SK-N-SH (cell line): ENCODE measurements at regions not wholly inside any gene's neighbourhood (a gene's known extent, or its start where the extent isn't known, plus 50 kb on each side); places are given as distances from the start of the nearest gene placed in this dataset.

Experiments used
- CTCF ChIA-PET: fragments of 300-600, 350-600 bp; formaldehyde crosslinking; extraction: SDS; loops from one replicate; lab custom pipeline; 2021; lab: Yijun Ruan, JAX
- POLR2A ChIA-PET: fragments of 350-600 bp; sonication (Branson Sonifier 250); formaldehyde crosslinking; extraction: SDS; loops from one replicate; lab custom pipeline; 2020; ENCODE audit warnings: antibody characterized with exemption, inconsistent platforms; lab: Yijun Ruan, JAX
- DNase-seq: peaks from one replicate; pipeline ENCODE4 v3.0.0; 2012
- H2AFZ ChIP-seq: fragments of 200-600 bp; sonication (generic); 2 replicates; pipeline ENCODE4 v1.8.1; 2016; ENCODE audit warnings: antibody characterized with exemption, mild to moderate bottlenecking, low read depth
- H3F3A ChIP-seq: fragments of 200-600 bp; sonication (generic); replicated peaks from 2 replicates; pipeline ENCODE3; 2016; ENCODE audit warnings: antibody characterized with exemption, mild to moderate bottlenecking; ENCODE audit not compliant: insufficient read depth
- H3K27ac ChIP-seq, 2 experiments: fragments of 200-500 bp in 1 of 2; fragments of 200-600 bp in 1 of 2; sonication (Bioruptor generic) in 1 of 2; sonication (generic), shearing (Covaris generic) in 1 of 2; 2 replicates each; pipeline versions ENCODE4 v1.5.1 to v1.6.1; 2014 to 2016; ENCODE audit warnings: low read depth in 2 of 2, inconsistent platforms in 1 of 2, low read length in 1 of 2, mild to moderate bottlenecking in 1 of 2, mixed read lengths in 1 of 2
- H3K27me3 ChIP-seq: fragments of 200-600 bp; sonication (generic), shearing (Covaris generic); 2 replicates; pipeline ENCODE4 v1.6.1; 2016; ENCODE audit warnings: mixed run types; ENCODE audit not compliant: insufficient read depth
- H3K36me3 ChIP-seq, 2 experiments: fragments of 200-500 bp in 1 of 2; fragments of 200-600 bp in 1 of 2; sonication (Bioruptor generic) in 1 of 2; sonication (generic) in 1 of 2; replicated peaks in 1 of 2; 2 replicates each; pipeline versions ENCODE3 to v1.5.1; 2014 to 2016; ENCODE audit warnings: low read length in 1 of 2, mild to moderate bottlenecking in 1 of 2; ENCODE audit not compliant: insufficient read depth in 2 of 2, control insufficient read depth in 1 of 2
- H3K4me1 ChIP-seq, 2 experiments: fragments of 200-500 bp in 1 of 2; fragments of 200-600 bp in 1 of 2; sonication (Bioruptor generic) in 1 of 2; sonication (generic), shearing (Covaris generic) in 1 of 2; 2 replicates each; pipeline versions ENCODE4 v1.5.1 to v1.6.1; 2014 to 2016; ENCODE audit warnings: low read depth in 1 of 2, low read length in 1 of 2, mixed run types in 1 of 2; ENCODE audit not compliant: insufficient read depth in 2 of 2, control insufficient read depth in 1 of 2
- H3K4me2 ChIP-seq: fragments of 200-600 bp; sonication (generic), shearing (Covaris generic); 2 replicates; pipeline ENCODE4 v1.6.1; 2017; ENCODE audit warnings: mixed run types
- H3K4me3 ChIP-seq, 2 experiments: fragments of 200-500 bp in 1 of 2; fragments of 200-600 bp in 1 of 2; sonication (Bioruptor generic) in 1 of 2; sonication (generic), shearing (Covaris generic) in 1 of 2; 2 replicates each; pipeline versions ENCODE4 v1.5.1 to v1.8.1; 2014 to 2016; ENCODE audit warnings: low read depth in 2 of 2, inconsistent platforms in 1 of 2, low read length in 1 of 2, mild to moderate bottlenecking in 1 of 2, mixed read lengths in 1 of 2, moderate library complexity in 1 of 2
- H3K79me2 ChIP-seq: fragments of 200-600 bp; sonication (generic); 2 replicates; pipeline ENCODE4 v1.8.1; 2017; ENCODE audit warnings: mild to moderate bottlenecking; ENCODE audit not compliant: insufficient read depth
- H3K9ac ChIP-seq: fragments of 200-600 bp; sonication (generic); 2 replicates; pipeline ENCODE4 v1.6.1; 2017; ENCODE audit warnings: mixed run types
- H3K9me2 ChIP-seq: fragments of 200-600 bp; sonication (generic); 2 replicates; pipeline ENCODE4 v1.6.1; 2017; ENCODE audit warnings: mixed run types
- H3K9me3 ChIP-seq: fragments of 200-600 bp; sonication (generic); 2 replicates; pipeline ENCODE4 v1.6.1; 2017; ENCODE audit warnings: mixed run types, mild to moderate bottlenecking, moderate library complexity
- H4K20me1 ChIP-seq: fragments of 200-600 bp; sonication (generic); 2 replicates; pipeline ENCODE4 v1.6.1; 2017; ENCODE audit warnings: mild to moderate bottlenecking, mixed run types; ENCODE audit not compliant: insufficient read depth
- CHD2 ChIP-seq: fragments of 150-350 bp; IDR thresholded peaks from 2 replicates; pipeline ENCODE4 v1.6.1; 2018; ENCODE audit warnings: low read length; ENCODE audit not compliant: partially characterized antibody
- EP300 ChIP-seq, 2 experiments: IDR thresholded peaks; 2 replicates each; pipeline versions ENCODE4 v1.4.0 to v1.6.1; 2012; ENCODE audit warnings: borderline replicate concordance in 1 of 2, low read depth in 1 of 2, low read length in 1 of 2
- EZH2phosphoT487 ChIP-seq: fragments of 200-600 bp; sonication (generic); IDR thresholded peaks from 2 replicates; pipeline ENCODE4 v1.6.1; 2017; ENCODE audit warnings: low read depth, mixed run types, mild to moderate bottlenecking, antibody characterized with exemption, moderate library complexity, borderline replicate concordance
- FOSL2 ChIP-seq: IDR thresholded peaks from 2 replicates; pipeline ENCODE4 v1.4.0; 2012; ENCODE audit warnings: low read depth, mild to moderate bottlenecking, moderate library complexity, borderline replicate concordance
- MEF2A ChIP-seq: IDR thresholded peaks from 2 replicates; pipeline ENCODE4 v1.4.0; 2012; ENCODE audit warnings: low read depth, borderline replicate concordance
- MXI1 ChIP-seq: IDR thresholded peaks from 2 replicates; pipeline ENCODE4 v1.6.1; 2012; ENCODE audit warnings: mild to moderate bottlenecking, low read depth, low read length, improper control_type of control experiment
- NFIC ChIP-seq: IDR thresholded peaks from 2 replicates; pipeline ENCODE4 v1.4.0; 2012; ENCODE audit warnings: borderline replicate concordance
- POLR2AphosphoS5 ChIP-seq: IDR thresholded peaks from 2 replicates; pipeline ENCODE4 v1.6.1; 2012; ENCODE audit warnings: low read depth, low read length
- RCOR1 ChIP-seq: fragments of 150-350 bp; IDR thresholded peaks from 2 replicates; pipeline ENCODE4 v1.6.1; 2017; ENCODE audit warnings: antibody characterized with exemption, low read length
- RXRA ChIP-seq: IDR thresholded peaks from 2 replicates; pipeline ENCODE4 v1.4.0; 2012; ENCODE audit warnings: low read depth, mild to moderate bottlenecking, borderline replicate concordance
- SIN3A ChIP-seq: IDR thresholded peaks from 2 replicates; pipeline ENCODE4 v1.6.1; 2012; ENCODE audit warnings: low read depth, mild to moderate bottlenecking, low read length, moderate library complexity, borderline replicate concordance
- TAF1 ChIP-seq: IDR thresholded peaks from 2 replicates; pipeline ENCODE4 v1.6.1; 2012; ENCODE audit warnings: low read depth, mild to moderate bottlenecking, low read length, moderate library complexity, borderline replicate concordance
- TCF12 ChIP-seq: IDR thresholded peaks from 2 replicates; pipeline ENCODE4 v1.4.0; 2012
- TEAD4 ChIP-seq: IDR thresholded peaks from 2 replicates; pipeline ENCODE4 v1.4.0; 2012; ENCODE audit warnings: mild to moderate bottlenecking, borderline replicate concordance; ENCODE audit not compliant: insufficient read depth
- WGBS: methylation state at CpG from one replicate; pipeline ENCODE4 v1.1.6; 2017; ENCODE audit warnings: low lambda C conversion rate; 5-methylcytosine and 5-hydroxymethylcytosine counted together
- TF ChIP-seq, protein P1 (sequence below): fragments of 150-350 bp; IDR thresholded peaks from 2 replicates; pipeline ENCODE4 v1.6.1; 2017; ENCODE audit warnings: antibody characterized with exemption, low read length, low read depth, borderline replicate concordance
- TF ChIP-seq, protein P2 (sequence below): IDR thresholded peaks from 2 replicates; pipeline ENCODE4 v1.4.0; 2012; ENCODE audit warnings: low read depth, borderline replicate concordance
- TF ChIP-seq, protein P3 (sequence below): IDR thresholded peaks from 2 replicates; pipeline ENCODE4 v1.4.0; 2012; ENCODE audit warnings: low read depth
- TF ChIP-seq, protein P4 (sequence below): IDR thresholded peaks from 2 replicates; pipeline ENCODE4 v1.4.0; 2012; ENCODE audit warnings: low read depth, borderline replicate concordance

DNA sequence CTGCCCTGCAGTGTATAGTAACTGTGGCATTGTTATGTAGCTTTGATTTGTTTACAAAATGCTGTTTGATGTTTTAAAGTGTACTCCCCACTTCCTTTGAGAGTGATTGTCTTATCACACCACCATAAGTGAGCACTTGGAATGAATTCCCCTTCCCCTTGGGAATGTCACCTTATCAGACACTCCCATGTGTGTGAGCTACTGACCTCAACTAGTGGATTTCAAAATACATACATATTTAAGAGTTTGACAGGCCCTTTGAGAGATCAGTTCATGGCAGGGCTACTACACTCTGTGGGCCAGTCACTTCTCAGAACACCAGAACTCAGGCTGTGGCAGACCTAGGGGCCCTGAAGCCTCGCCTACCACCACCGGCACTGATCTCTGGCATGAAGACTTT is 547.6 kb downstream of the NR2F2 start:
- Histone ChIP-seq H3K9ac (no peak overlapping the region), H3K36me3 (no peaks in the 10 kb centered on the region), H3K27me3 (no peaks in the 10 kb centered on the region), H3K79me2 (no peaks in the 10 kb centered on the region), H3K27ac (no peak overlapping the region), H4K20me1 (no peaks in the 10 kb centered on the region), H3F3A (no peaks in the 10 kb centered on the region), H3K9me2 (no peaks in the 10 kb centered on the region), H3K9me3 (no peaks in the 10 kb centered on the region), H3K4me1 (no peaks in the 10 kb centered on the region), H3K4me2 (no peak overlapping the region), H2AFZ (no peak overlapping the region), H3K4me3 (no peak overlapping the region)
- WGBS, result 8% methylated on average over 2 of the region's 2 CpGs
- CTCF ChIA-PET, result no interaction called here
- no peak for TF ChIP-seq TEAD4
- no peak for TF ChIP-seq POLR2AphosphoS5
- TF ChIP-seq RCOR1, result no peak
- no peak for TF ChIP-seq FOSL2
- TF ChIP-seq CHD2, result no peak
- TF ChIP-seq, protein P1, sequence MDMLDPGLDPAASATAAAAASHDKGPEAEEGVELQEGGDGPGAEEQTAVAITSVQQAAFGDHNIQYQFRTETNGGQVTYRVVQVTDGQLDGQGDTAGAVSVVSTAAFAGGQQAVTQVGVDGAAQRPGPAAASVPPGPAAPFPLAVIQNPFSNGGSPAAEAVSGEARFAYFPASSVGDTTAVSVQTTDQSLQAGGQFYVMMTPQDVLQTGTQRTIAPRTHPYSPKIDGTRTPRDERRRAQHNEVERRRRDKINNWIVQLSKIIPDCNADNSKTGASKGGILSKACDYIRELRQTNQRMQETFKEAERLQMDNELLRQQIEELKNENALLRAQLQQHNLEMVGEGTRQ, result no peak
- no peak for TF ChIP-seq EP300 (IDR thresholded peaks at IDR 0.05; ENCODE audit: borderline replicate concordance in 1 of 2, low read depth in 1 of 2, low read length in 1 of 2)
- no peak for TF ChIP-seq TAF1
- TF ChIP-seq, protein P2, sequence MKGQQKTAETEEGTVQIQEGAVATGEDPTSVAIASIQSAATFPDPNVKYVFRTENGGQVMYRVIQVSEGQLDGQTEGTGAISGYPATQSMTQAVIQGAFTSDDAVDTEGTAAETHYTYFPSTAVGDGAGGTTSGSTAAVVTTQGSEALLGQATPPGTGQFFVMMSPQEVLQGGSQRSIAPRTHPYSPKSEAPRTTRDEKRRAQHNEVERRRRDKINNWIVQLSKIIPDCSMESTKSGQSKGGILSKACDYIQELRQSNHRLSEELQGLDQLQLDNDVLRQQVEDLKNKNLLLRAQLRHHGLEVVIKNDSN, result no peak
- no peak for TF ChIP-seq NFIC
- TF ChIP-seq MEF2A, result no peak
- no peak for DNase-seq
- POLR2A ChIA-PET, result no interaction called here

DNA sequence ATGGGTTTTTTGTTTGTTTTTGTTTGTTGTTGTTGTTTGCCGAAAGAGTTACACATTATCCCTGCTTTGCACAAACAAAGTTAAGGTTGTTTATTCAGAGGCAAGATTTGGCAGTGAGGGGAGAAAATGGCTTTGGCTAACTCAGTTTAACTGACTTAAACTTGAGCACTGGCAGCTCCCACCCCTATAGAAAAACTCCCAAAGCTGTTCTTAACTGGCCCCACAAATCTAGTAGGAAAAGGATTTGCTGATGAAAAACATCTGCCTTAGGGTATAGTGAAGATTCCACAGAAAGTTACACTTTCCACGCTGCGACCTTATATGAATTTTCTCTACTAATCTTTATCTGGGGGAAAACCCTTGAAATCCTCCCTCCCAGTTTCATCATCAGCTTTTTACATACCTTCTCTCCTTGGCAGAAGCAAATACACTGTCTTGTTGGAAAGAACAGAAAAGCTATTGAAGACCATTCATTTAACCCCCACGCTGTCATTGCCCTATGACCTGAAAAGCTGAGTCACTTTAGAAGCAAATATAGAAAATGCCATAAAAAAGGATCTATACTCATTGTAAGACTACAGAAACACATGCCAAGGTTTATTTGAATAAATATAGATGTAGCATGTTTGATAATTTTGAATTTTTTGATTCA is 551.7 kb downstream of the NR2F2 start:
- Histone ChIP-seq H4K20me1 (no peaks in the 10 kb centered on the region), H3K4me3 (no peak overlapping the region), H3K27me3 (no peaks in the 10 kb centered on the region), H3K27ac (no peak overlapping the region)
- TF ChIP-seq MXI1 (no peak), TCF12 (no peak), EZH2phosphoT487 (no peak), SIN3A (no peak), RXRA (no peak), NFIC (no peak)
- TF ChIP-seq, protein P1, result no peak
- TF ChIP-seq, protein P3, sequence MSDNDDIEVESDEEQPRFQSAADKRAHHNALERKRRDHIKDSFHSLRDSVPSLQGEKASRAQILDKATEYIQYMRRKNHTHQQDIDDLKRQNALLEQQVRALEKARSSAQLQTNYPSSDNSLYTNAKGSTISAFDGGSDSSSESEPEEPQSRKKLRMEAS, result no peak
- TF ChIP-seq, protein P4, sequence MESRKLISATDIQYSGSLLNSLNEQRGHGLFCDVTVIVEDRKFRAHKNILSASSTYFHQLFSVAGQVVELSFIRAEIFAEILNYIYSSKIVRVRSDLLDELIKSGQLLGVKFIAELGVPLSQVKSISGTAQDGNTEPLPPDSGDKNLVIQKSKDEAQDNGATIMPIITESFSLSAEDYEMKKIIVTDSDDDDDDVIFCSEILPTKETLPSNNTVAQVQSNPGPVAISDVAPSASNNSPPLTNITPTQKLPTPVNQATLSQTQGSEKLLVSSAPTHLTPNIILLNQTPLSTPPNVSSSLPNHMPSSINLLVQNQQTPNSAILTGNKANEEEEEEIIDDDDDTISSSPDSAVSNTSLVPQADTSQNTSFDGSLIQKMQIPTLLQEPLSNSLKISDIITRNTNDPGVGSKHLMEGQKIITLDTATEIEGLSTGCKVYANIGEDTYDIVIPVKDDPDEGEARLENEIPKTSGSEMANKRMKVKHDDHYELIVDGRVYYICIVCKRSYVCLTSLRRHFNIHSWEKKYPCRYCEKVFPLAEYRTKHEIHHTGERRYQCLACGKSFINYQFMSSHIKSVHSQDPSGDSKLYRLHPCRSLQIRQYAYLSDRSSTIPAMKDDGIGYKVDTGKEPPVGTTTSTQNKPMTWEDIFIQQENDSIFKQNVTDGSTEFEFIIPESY, result no peak
- TF ChIP-seq, all 33 proteins: peak for 0
- 19% methylated on average over 4 of the region's 4 CpGs for WGBS
- no peak for DNase-seq
- no peaks in the 10 kb centered on the region for H3K36me3 ChIP-seq
- ChIA-PET POLR2A (no interaction called here), CTCF (no interaction called here)
- H3K4me1 ChIP-seq, result no peaks in the 10 kb centered on the region
- no peaks in the 10 kb centered on the region for H3K79me2 ChIP-seq
- no peaks in the 10 kb centered on the region for H3K9me2 ChIP-seq
- no peaks in the 10 kb centered on the region for H3F3A ChIP-seq
- H3K4me2 ChIP-seq, result no peak overlapping the region
- no peaks in the 10 kb centered on the region for H3K9me3 ChIP-seq
- H2AFZ ChIP-seq, result no peak overlapping the region
- no peak overlapping the region for H3K9ac ChIP-seq
